H1 (cell line): ENCODE measurements at regions not wholly inside any gene's neighbourhood (a gene's known extent, or its start where the extent isn't known, plus 50 kb on each side); places are given as distances from the start of the nearest gene placed in this dataset.

Experiments
- CTCF ChIA-PET: fragments of 300-600 bp; sonication (Branson Sonifier 250); formaldehyde crosslinking; loops from one replicate; lab custom pipeline; 2021; ENCODE audit not compliant: partially characterized antibody; lab: Charles Lee
- POLR2A ChIA-PET: fragments of 300-600 bp; sonication (Branson Sonifier 250); formaldehyde crosslinking; loops from one replicate; lab custom pipeline; 2021; ENCODE audit warnings: inconsistent platforms; ENCODE audit not compliant: partially characterized antibody; lab: Charles Lee
- DNase-seq, 2 experiments: peaks; one replicate each; pipeline versions ENCODE4 v3.0.0 to v3.0.0-alpha.2; 2010 to 2022; ENCODE audit warnings: low spot score in 2 of 2, low read depth in 1 of 2, mixed read lengths in 1 of 2
- FAIRE-seq: peaks from 2 replicates; lab custom pipeline; 2011; peaks lifted over from hg19 to GRCh38; lab: Jason Lieb, UNC
- H2AFZ ChIP-seq: 2 replicates; pipeline ENCODE4 v1.8.1; 2012; ENCODE audit warnings: low read length, inconsistent platforms
- H2AK5ac ChIP-seq: 2 replicates; pipeline ENCODE4 v1.6.1; 2013; ENCODE audit warnings: low read depth, low read length
- H2BK120ac ChIP-seq: replicated peaks from 2 replicates; pipeline ENCODE3; 2013; ENCODE audit warnings: low read depth, low read length, inconsistent platforms
- H2BK12ac ChIP-seq: 2 replicates; pipeline ENCODE4 v1.6.1; 2013; ENCODE audit warnings: low read depth, low read length
- H2BK15ac ChIP-seq: 2 replicates; pipeline ENCODE4 v1.6.1; 2013; ENCODE audit warnings: low read length
- H2BK20ac ChIP-seq: 2 replicates; pipeline ENCODE4 v1.6.1; 2013; ENCODE audit warnings: low read length
- H2BK5ac ChIP-seq: 2 replicates; pipeline ENCODE4 v1.6.1; 2013; ENCODE audit warnings: low read depth, low read length
- H3K14ac ChIP-seq: 2 replicates; pipeline ENCODE4 v1.6.1; 2013; ENCODE audit warnings: inconsistent platforms; ENCODE audit not compliant: insufficient read length
- H3K18ac ChIP-seq: 2 replicates; pipeline ENCODE4 v1.6.1; 2013; ENCODE audit warnings: low read length; ENCODE audit errors: extremely low read depth
- H3K23ac ChIP-seq: 2 replicates; pipeline ENCODE4 v1.6.1; 2013; ENCODE audit warnings: inconsistent platforms; ENCODE audit not compliant: insufficient read length
- H3K23me2 ChIP-seq: 2 replicates; pipeline ENCODE4 v1.6.1; 2013; ENCODE audit warnings: low read depth, low read length
- H3K27ac ChIP-seq: 2 replicates; pipeline ENCODE4 v1.6.1; 2011; ENCODE audit warnings: low read depth, low read length, inconsistent platforms
- H3K27me3 ChIP-seq, 4 experiments: replicated peaks in 1 of 4; 1 replicate in 1 of 4; 2 replicates in 3 of 4; pipeline versions ENCODE4 v1.6.1 to v1.8.1; 2011 to 2013; ENCODE audit warnings: low read length in 3 of 4, mild to moderate bottlenecking in 3 of 4, inconsistent platforms in 2 of 4, mixed read lengths in 2 of 4, moderate library complexity in 1 of 4; ENCODE audit not compliant: control insufficient read depth in 3 of 4, insufficient read depth in 3 of 4; ENCODE audit errors: extremely low read depth in 1 of 4
- H3K36me3 ChIP-seq, 4 experiments: 2 replicates each; pipeline versions ENCODE4 v1.6.1 to v1.8.1; 2011 to 2013; ENCODE audit warnings: mild to moderate bottlenecking in 4 of 4, low read length in 3 of 4, moderate library complexity in 2 of 4, control low read depth in 1 of 4, inconsistent platforms in 1 of 4; ENCODE audit not compliant: insufficient read depth in 4 of 4, control insufficient read depth in 2 of 4
- H3K4ac ChIP-seq: replicated peaks from 2 replicates; pipeline ENCODE3; 2013; ENCODE audit warnings: low read length, low read depth, mixed read lengths, inconsistent platforms; ENCODE audit not compliant: insufficient read length
- H3K4me1 ChIP-seq, 4 experiments: replicated peaks in 1 of 4; 1 replicate in 1 of 4; 2 replicates in 3 of 4; pipeline versions ENCODE4 v1.6.1 to v1.8.1; 2011 to 2013; ENCODE audit warnings: low read length in 3 of 4, inconsistent platforms in 2 of 4, mixed read lengths in 1 of 4; ENCODE audit not compliant: insufficient read depth in 4 of 4, control insufficient read depth in 3 of 4
- H3K4me2 ChIP-seq, 2 experiments: 2 replicates each; pipeline versions ENCODE4 v1.6.1 to v1.8.1; 2011 to 2013; ENCODE audit warnings: low read depth in 2 of 2, low read length in 2 of 2, control low read depth in 1 of 2, inconsistent platforms in 1 of 2, mild to moderate bottlenecking in 1 of 2; ENCODE audit not compliant: insufficient read depth in 1 of 2
- H3K4me3 ChIP-seq, 4 experiments: fragments of 200-600, 300-600 bp in 1 of 4; sonication (generic), shearing (Covaris generic), sonication (Bioruptor Twin) in 1 of 4; 2 replicates each; pipeline versions ENCODE4 v1.5.1 to v1.8.1; 2011 to 2016; ENCODE audit warnings: low read length in 4 of 4, low read depth in 3 of 4, control low read depth in 2 of 4, inconsistent platforms in 2 of 4, mild to moderate bottlenecking in 2 of 4, mixed read lengths in 1 of 4, moderate library complexity in 1 of 4; ENCODE audit not compliant: insufficient read depth in 2 of 4; ENCODE audit errors: extremely low read depth in 1 of 4
- H3K56ac ChIP-seq: replicated peaks from 2 replicates; pipeline ENCODE3; 2013; ENCODE audit warnings: low read depth, mild to moderate bottlenecking, mixed read lengths, low read length, inconsistent platforms; ENCODE audit not compliant: insufficient read length
- H3K79me1 ChIP-seq: 2 replicates; pipeline ENCODE4 v1.6.1; 2013; ENCODE audit warnings: low read depth, low read length, control low read depth
- H3K79me2 ChIP-seq, 2 experiments: 2 replicates each; pipeline versions ENCODE4 v1.6.1 to v1.8.1; 2012 to 2013; ENCODE audit warnings: low read length in 2 of 2, mild to moderate bottlenecking in 2 of 2, inconsistent platforms in 1 of 2; ENCODE audit not compliant: insufficient read depth in 2 of 2, control insufficient read depth in 1 of 2
- H3K9ac ChIP-seq, 4 experiments: replicated peaks in 1 of 4; 1 replicate in 1 of 4; 2 replicates in 3 of 4; pipeline versions ENCODE4 v1.6.1 to v1.8.1; 2011 to 2013; ENCODE audit warnings: low read depth in 3 of 4, low read length in 3 of 4, control low read depth in 2 of 4, mild to moderate bottlenecking in 2 of 4, moderate library complexity in 2 of 4, inconsistent platforms in 1 of 4; ENCODE audit errors: extremely low read depth in 1 of 4
- H3K9me3 ChIP-seq, 2 experiments: 2 replicates each; pipeline versions ENCODE4 v1.6.1 to v1.8.1; 2012 to 2013; ENCODE audit warnings: mild to moderate bottlenecking in 2 of 2, moderate library complexity in 2 of 2, control low read depth in 1 of 2, inconsistent platforms in 1 of 2, low read depth in 1 of 2, low read length in 1 of 2, mixed read lengths in 1 of 2; ENCODE audit not compliant: insufficient read depth in 2 of 2
- H4K20me1 ChIP-seq, 2 experiments: replicated peaks in 1 of 2; 2 replicates each; pipeline versions ENCODE3 to v1.8.1; 2011 to 2013; ENCODE audit warnings: inconsistent platforms in 2 of 2, low read length in 2 of 2, mild to moderate bottlenecking in 1 of 2; ENCODE audit not compliant: insufficient read depth in 2 of 2, control insufficient read depth in 1 of 2
- H4K5ac ChIP-seq: 2 replicates; pipeline ENCODE4 v1.6.1; 2013; ENCODE audit warnings: low read length, low read depth, mixed read lengths, inconsistent platforms; ENCODE audit not compliant: insufficient read length
- H4K8ac ChIP-seq: 2 replicates; pipeline ENCODE4 v1.8.0; 2013; ENCODE audit warnings: mild to moderate bottlenecking, moderate library complexity, low read length, inconsistent platforms; ENCODE audit not compliant: insufficient read depth; ENCODE audit errors: extremely low read depth
- H4K91ac ChIP-seq: replicated peaks from 2 replicates; pipeline ENCODE3; 2013; ENCODE audit warnings: low read length, mixed read lengths, inconsistent platforms; ENCODE audit not compliant: insufficient read length
- ASH2L ChIP-seq: fragments of 200-600, 300-600 bp; sonication (generic); IDR thresholded peaks from one replicate; pipeline ENCODE4 v1.7.1; 2017; ENCODE audit warnings: low read length
- BACH1 ChIP-seq: IDR thresholded peaks from 2 replicates; pipeline ENCODE4 v1.6.1; 2012; ENCODE audit warnings: low read length, improper control_type of control experiment
- BCL11A ChIP-seq, 2 experiments: IDR thresholded peaks; one replicate each; pipeline ENCODE4 v1.6.1; 2011; ENCODE audit warnings: low read depth in 2 of 2, low read length in 2 of 2, mild to moderate bottlenecking in 2 of 2
- CEBPB ChIP-seq: IDR thresholded peaks from 2 replicates; pipeline ENCODE4 v1.6.1; 2012; ENCODE audit warnings: low read depth, low read length
- CHD1 ChIP-seq: IDR thresholded peaks from 2 replicates; pipeline ENCODE4 v1.6.1; 2012; ENCODE audit warnings: low read depth, low read length, improper control_type of control experiment
- HDAC6 ChIP-seq: IDR thresholded peaks from one replicate; pipeline ENCODE4 v1.7.1; 2012; ENCODE audit warnings: low read depth, mild to moderate bottlenecking, inconsistent platforms, low read length, moderate library complexity
- KDM4A ChIP-seq: IDR thresholded peaks from one replicate; pipeline ENCODE4 v1.7.1; 2012; ENCODE audit warnings: low read depth, mild to moderate bottlenecking, moderate library complexity, low read length, inconsistent platforms; ENCODE audit not compliant: severe bottlenecking
- POU5F1 ChIP-seq: IDR thresholded peaks from 2 replicates; pipeline ENCODE4 v1.6.1; 2011; ENCODE audit warnings: low read depth, mild to moderate bottlenecking, low read length, moderate library complexity
- SP4 ChIP-seq: IDR thresholded peaks from 2 replicates; pipeline ENCODE4 v1.6.1; 2012; ENCODE audit warnings: low read length, inconsistent platforms
- TAF7 ChIP-seq: optimal IDR thresholded peaks from 2 replicates; pipeline ENCODE3; 2011; ENCODE audit warnings: low read depth, mild to moderate bottlenecking, inconsistent platforms, low read length, moderate library complexity, borderline replicate concordance
- TEAD4 ChIP-seq: IDR thresholded peaks from 2 replicates; pipeline ENCODE4 v1.6.1; 2012; ENCODE audit warnings: low read depth, low read length, inconsistent platforms, mixed read lengths
- YY1 ChIP-seq: IDR thresholded peaks from 2 replicates; pipeline ENCODE4 v1.6.1; 2011; ENCODE audit warnings: low read depth, mild to moderate bottlenecking, low read length
- WGBS, 2 experiments: shearing (Covaris generic) in 1 of 2; methylation state at CpG; one replicate each; pipeline versions ENCODE4 v1.1.6 to v1.1.7; 2013 to 2015; ENCODE audit warnings: low lambda C conversion rate in 2 of 2, mixed read lengths in 2 of 2, inconsistent platforms in 1 of 2, low coverage in 1 of 2, missing lambda C conversion rate in 1 of 2; ENCODE audit not compliant: insufficient replicate concordance in 2 of 2, insufficient coverage in 1 of 2, insufficient read length in 1 of 2; ENCODE audit errors: extremely low coverage in 1 of 2, missing lambda C conversion rate in 1 of 2; 5-methylcytosine and 5-hydroxymethylcytosine counted together
- TF ChIP-seq, protein P1 (sequence below): IDR thresholded peaks from 2 replicates; pipeline ENCODE4 v1.6.1; 2012; ENCODE audit warnings: inconsistent platforms
- TF ChIP-seq, protein P2 (sequence below): IDR thresholded peaks from 2 replicates; pipeline ENCODE4 v1.6.1; 2012; ENCODE audit warnings: inconsistent platforms

DNA sequence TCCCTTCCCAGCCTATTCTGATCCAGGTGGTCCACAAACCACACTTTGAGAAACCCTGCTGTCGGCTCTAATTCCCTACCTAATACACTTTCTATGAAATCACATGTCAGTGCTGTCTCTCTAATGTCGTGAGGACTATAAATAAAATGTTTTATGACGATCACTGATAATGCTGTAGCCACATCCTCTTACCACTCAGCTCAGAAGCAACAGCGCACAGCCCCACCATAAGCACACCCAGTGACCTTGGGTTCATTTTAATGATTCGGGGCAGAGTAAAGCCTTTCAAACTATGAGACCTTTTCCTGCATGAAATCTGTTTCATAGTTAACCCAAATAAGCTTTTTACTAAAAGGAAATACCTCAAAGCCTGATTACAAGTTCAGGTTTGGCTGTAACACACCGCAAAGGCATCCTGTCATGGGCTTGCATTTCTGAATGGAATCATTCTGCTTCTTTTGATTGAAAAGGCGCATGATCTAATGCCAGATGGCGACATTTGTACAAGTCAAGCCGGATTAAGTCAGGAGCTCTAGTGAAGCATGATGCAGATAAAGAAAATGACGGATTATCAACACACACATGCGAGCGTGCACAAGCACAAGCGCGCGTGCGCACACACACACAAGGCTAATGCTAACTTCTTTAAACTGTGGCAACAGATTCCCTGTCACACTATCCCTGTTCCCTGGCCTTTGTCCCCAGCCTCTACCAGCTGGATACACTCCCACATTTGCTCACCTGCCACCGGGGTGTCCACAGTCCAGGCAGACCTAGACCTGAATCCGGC lies 180.5 kb upstream of the PDE1C start:
- Histone ChIP-seq H3K79me2 (no peaks in the 10 kb centered on the region), H4K20me1 (no peaks in the 10 kb centered on the region), H2BK12ac (no peak overlapping the region), H2BK5ac (no peak overlapping the region), H3K14ac (no peak overlapping the region), H4K91ac (no peak overlapping the region), H3K23ac (no peak overlapping the region), H2BK15ac (no peak overlapping the region), H3K18ac (no peak overlapping the region), H3K4me1 (no peaks in the 10 kb centered on the region), H3K4ac (no peak overlapping the region), H3K36me3 (no peaks in the 10 kb centered on the region), H3K4me3 (no peak overlapping the region), H3K23me2 (no peaks in the 10 kb centered on the region), H3K27ac (no peak overlapping the region), H2AFZ (no peak overlapping the region), H3K27me3 (no peaks in the 10 kb centered on the region), H3K9ac (no peak overlapping the region), H3K56ac (no peak overlapping the region), H4K5ac (no peak overlapping the region), H3K4me2 (no peak overlapping the region), H3K79me1 (no peaks in the 10 kb centered on the region), H2BK120ac (no peak overlapping the region), H2BK20ac (no peak overlapping the region), H2AK5ac (no peak overlapping the region), H4K8ac (no peak overlapping the region), H3K9me3 (no peaks in the 10 kb centered on the region)
- DNase-seq: no peak
- no peak for FAIRE-seq
- 94% methylated on average over 18 of the region's 18 CpGs; no CpG with 5 or more reads in 1 of the 2 experiments for WGBS, 2 experiments
- ChIA-PET CTCF (interaction anchor here (0.6 to 1.2 kb wide), 3 partner anchors 11 to 47 kb away, joined by 3 to 5 read pairs (median 3); no protein-coding TSS in a partner anchor), POLR2A (no interaction called here)
- no peak for TF ChIP-seq SP4
- TF ChIP-seq, protein P1, sequence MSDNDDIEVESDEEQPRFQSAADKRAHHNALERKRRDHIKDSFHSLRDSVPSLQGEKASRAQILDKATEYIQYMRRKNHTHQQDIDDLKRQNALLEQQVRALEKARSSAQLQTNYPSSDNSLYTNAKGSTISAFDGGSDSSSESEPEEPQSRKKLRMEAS: no peak
- no peak for TF ChIP-seq CHD1
- no peak for TF ChIP-seq ASH2L
- TF ChIP-seq KDM4A: no peak
- TF ChIP-seq CEBPB: no peak
- no peak for TF ChIP-seq YY1
- TF ChIP-seq HDAC6: no peak
- no peak for TF ChIP-seq TAF7
- TF ChIP-seq TEAD4: no peak
- TF ChIP-seq POU5F1: no peak
- TF ChIP-seq, protein P2, sequence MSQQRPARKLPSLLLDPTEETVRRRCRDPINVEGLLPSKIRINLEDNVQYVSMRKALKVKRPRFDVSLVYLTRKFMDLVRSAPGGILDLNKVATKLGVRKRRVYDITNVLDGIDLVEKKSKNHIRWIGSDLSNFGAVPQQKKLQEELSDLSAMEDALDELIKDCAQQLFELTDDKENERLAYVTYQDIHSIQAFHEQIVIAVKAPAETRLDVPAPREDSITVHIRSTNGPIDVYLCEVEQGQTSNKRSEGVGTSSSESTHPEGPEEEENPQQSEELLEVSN: no peak
- no peak for TF ChIP-seq BCL11A (IDR thresholded peaks at IDR 0.05; ENCODE audit: low read depth in 2 of 2, low read length in 2 of 2)
- TF ChIP-seq BACH1: no peak
